HG02973 (cell line): ENCODE measurements at regions not wholly inside any gene's neighbourhood (a gene's known extent, or its start where the extent isn't known, plus 50 kb on each side); places are given as distances from the start of the nearest gene placed in this dataset.

Source experiments
- ATAC-seq: cut with Tn5 transposase; IDR thresholded peaks from one replicate; pipeline ENCODE4 v1.9.1; 2021; ENCODE audit warnings: moderate library complexity; ENCODE audit not compliant: unreplicated experiment

DNA sequence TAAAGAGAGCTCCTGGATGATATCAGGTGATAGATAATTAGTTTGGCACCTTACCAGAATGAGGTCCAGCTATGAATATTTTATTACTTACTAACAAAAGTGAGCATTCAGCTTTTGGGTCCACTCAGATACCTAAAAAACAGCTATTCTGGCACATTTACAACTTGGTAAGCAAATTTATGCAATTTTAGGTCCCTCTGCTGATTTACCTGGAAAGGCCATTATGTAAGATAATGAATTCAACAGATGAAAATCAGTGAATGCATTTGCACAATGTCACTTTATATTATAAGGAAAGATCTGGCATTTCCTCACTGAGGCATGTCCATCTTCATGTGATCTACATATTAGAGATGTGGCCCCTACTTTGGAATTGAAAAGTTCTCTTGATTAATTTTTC lies 517.0 kb downstream of the SPRY1 start:
- no peak for ATAC-seq

DNA sequence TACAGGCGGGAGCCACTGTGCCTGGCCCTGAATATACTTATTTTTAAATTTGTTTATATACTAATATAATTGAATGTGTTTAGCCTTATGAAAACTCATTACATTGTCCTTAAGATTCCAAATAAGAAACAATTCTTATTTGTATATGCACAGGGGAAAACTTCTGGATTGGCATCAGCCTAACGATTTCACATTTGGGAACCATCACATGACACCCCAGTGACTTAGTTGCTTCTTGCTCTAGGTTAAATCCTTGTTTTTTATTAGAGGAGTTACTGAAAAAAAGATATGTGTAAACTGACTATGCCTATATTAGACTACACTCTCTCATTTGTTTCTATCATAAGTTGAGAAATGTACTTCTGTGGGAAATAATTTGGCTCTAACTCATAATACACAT lies 520.2 kb downstream of the SPRY1 start:
- ATAC-seq, result no peak

DNA sequence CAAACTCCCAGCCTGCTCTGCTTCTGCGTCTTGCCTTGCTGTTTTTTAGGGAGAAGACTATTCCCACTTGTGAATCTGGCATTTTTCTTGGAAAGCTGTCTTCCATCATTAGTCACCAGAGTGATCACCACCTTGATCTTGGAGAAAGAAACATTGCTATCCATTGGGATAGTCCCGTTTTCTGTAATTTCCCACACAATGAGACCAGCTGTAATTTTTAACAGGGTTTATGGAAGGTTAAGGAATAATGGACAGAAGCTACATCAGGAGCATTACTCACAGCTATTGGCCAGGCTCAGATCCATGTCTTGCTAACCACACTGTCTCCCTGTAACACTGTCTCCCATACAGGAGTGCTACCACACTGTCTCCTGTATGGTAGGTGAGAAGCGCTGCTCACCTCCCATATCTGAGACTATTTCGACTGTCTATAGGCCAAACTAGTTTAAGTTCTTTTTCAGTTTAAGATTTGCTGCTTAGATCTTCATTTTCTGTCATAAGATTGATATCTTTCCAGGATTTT lies 523.0 kb downstream of the SPRY1 start:
- ATAC-seq, result no peak

DNA sequence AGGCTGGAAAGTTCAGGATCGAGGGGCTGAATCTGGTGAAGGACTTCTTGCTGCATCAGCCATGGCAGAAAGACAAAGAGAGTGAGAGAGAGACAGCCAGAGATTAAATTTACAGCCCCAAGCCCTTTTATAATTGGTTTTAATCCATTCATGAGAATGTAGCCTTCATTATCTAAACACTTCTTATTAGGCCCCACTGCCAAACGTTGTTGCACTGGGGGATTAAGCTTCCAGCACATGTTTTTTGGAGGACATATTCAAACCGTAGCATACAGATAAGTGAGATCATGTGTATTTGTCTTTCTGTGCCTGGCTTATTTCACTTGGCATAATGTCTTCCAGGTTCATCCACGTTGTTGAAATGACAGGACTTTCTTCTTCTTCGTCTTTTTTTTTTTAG lies 524.7 kb downstream of the SPRY1 start:
- no peak for ATAC-seq

DNA sequence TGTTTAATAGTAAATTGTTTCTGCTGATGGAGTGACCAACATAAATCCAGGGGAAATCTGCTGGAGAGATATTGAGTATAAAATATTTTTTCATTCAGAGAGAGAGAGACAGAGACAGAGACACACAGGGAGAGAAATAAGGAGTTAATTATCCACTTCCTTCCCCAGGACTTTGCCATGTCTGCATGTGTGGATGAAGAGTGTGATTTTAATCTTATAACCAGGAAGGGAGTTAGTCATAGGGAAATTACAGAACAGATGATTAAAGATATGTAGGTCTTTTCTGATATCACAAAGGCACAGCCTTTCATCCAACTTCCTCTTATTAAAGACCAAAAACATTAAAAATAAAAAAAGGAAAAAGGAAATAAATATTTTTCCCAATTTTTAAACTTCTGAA lies 526.3 kb downstream of the SPRY1 start:
- ATAC-seq, result no peak

DNA sequence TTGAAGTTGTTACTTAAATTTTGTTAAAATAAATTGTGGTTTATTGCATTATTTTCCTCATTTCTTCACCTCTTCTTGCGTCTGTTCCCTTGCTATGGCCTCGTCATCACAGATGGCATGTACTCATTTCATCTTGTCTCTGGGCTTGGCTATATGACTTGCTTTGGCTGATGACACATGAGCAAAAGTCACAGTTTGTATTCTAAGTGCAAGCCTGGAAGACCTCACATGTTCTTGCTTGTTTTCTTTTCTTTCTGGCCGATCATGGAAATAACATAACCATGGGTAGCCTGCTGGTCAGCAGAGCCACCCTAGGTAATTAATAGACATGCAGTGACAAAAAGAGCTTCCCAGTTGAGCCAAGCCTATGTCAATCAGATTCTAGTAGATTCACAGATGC lies 527.9 kb downstream of the SPRY1 start:
- no peak for ATAC-seq

DNA sequence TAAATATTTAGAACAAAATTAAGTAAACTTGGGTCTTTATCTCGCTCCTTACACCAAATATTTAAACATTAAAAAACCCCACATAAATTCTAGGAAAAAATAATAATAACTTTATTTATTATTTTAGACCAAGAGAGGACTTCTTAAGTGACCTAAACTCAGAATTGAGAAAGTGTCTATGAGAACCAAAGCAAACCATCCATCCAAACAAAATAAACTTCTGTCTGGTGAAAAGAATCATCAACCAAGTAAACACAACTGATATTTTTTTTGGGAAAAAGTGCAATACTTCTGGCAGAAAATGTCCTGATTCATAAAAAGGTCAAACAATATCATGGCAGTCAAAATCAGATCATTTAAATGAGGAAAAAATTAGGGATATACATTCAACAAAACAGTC lies 533.0 kb downstream of the SPRY1 start:
- ATAC-seq, result no peak

DNA sequence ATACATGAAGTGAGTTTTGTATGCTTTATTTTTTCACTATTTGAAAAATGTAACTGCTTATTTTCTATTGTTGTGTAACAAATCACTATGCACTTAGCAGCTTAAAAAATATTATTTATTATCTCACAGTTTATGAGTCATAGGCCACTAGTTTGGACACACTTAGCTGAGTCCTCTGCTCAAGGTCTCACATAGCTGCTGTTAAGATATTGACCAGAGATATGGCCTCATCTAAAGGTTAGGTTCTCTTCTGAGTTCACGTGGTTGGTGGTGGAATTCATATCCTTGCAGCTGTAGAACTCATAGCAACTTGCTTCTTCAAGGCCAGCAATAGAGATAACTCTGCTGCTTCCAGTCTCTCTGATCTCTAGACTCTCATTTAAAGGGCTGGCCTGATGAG lies 534.4 kb downstream of the SPRY1 start:
- ATAC-seq, result no peak

DNA sequence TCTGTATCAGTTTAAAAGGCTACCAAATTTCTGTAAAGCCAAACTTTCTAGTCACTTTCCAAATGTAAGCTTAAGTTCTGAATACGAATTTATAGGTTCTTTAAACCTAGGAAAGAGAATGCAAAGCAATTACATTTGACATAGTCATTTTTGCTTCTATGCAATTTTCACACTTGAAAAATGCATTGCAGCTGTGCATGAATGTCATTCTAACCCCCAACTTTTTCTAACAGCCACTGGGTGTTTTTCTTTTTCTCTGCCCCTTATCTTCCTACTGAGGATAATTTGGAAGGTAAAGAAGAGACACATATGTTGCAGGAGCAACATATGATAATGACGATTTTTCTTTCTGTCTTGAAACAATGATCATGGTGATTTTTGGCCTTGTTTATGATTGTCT lies 537.5 kb downstream of the SPRY1 start:
- ATAC-seq, result no peak

DNA sequence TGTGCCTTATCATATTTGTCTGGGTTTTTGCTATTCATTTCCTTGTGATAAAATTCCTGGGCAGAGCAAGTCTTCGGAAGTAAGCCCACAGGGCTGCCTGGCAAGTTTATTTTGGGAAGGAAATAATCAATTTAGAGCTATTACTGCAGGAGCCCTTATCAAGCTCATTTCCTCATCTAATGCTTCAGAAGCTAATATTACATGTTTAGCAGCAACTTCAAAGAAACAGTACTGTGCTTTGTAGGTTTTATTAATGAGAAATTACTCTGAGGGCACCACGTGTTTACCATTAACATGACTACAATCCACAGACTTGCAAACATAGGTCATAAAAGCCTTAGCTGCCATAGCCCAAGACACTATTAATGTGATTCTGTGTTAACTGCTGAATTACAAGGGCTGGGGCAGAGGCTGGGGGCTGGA lies 540.0 kb downstream of the SPRY1 start:
- no peak for ATAC-seq

DNA sequence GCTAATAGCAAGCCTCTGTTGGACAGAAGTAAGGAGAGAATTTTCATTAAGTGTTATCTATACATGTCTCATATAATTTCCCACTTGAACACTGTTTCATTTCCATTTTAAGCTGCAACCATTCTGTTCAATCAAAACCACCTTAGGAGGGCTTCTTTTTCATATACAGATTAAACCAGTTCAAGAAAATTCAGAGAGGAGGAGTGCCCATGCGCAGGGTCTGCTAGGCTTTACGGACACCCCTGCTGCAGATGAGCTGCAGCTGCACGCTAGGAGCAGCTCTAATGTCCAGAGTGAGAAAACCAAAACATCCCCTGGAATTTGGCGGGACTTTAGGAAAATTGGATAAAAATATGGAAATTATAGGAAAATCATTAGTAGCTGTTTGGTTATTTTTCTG lies 541.0 kb downstream of the SPRY1 start:
- ATAC-seq, result no peak

DNA sequence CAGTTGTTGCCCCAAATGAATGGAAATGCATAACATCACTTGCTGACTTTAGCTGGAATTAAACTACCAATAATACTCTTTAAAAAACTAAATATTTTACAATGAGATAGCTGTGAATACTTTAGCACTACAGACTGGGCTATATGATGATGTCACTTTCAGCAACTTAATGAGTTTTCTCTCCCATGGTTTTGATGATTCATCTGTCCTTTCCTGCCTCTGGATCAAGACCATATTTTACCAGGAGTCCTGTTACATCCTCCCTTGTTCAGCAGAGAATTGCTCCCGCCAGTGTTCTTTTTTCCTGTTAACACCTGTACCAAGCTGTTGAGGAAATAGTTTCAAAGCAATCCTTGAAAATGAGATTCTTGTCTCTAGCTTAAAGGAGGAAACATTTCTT lies 543.0 kb downstream of the SPRY1 start:
- no peak for ATAC-seq

DNA sequence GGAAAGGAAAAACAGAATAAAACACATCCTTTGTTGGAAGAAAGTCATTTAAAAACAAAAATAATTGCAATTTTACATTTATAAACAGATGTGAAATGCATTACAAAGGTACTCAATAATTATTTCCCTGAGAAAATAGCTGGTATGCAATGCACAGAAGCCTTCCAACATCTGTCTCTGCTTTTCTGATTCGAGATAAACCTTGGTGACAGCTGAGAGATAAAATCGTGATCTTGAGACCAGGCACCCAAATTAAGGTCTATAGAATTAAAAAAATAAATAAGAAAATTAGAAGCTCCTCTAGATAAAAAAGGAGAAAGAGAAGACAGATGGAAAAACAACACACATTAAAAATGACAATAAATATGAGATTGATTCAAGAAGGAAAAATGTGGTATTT lies 544.0 kb downstream of the SPRY1 start:
- ATAC-seq, result no peak

DNA sequence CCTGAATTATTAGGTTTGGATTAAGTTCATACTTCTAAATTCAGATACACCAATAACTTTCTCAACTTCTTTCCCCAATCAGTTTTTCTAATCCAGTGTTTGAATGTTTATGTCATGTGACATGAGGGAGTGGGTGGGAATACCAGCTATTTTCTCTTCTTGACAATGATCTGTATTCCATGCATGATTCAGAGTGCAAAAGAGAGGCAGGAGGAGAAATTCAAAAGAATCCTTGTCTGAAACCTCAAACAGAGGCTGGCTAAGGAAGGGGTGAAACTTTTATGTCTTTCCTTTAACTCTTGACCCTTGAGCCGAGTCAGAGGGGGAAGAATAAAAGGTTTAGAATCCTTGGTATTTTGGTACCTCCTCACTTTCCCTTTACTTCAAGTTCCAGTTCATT lies 544.7 kb downstream of the SPRY1 start:
- ATAC-seq, result no peak

DNA sequence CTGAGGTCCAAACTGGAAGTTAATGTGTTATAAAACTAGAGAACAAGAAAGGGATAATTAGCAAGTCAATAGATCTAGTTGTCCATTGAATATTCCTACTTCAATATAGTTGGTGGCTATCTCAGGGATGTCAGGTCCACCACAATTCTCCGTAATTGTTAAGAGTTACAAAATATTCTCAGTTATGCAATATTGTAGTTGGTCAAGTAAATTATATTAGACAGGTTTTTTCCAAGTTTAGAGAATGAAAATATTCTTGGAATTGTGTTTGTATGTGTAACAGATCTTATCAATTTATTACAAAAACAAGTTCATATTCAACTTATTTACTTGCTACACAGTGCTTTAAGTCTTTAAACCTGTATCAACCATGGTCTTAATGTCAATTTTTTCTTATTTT lies 547.4 kb downstream of the SPRY1 start:
- ATAC-seq, result no peak

DNA sequence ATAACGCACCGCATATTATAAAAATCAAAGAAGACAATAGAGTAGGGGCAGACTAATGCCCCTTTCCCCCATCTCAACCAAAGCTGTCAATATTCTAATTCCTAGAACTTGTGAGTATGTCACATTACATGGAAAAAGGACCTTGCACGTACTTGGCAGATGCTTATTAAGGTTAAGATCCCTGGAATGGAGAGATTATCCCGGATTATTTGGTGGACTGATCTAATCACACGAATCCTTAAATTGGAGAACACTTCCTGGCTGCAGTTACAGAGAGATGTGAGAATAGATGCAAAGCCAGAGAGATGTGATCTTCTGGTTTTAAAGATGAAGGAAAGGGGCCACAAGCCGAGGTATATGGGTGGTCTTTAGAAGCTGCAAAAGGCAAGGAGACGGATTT lies 548.7 kb downstream of the SPRY1 start:
- no peak for ATAC-seq

DNA sequence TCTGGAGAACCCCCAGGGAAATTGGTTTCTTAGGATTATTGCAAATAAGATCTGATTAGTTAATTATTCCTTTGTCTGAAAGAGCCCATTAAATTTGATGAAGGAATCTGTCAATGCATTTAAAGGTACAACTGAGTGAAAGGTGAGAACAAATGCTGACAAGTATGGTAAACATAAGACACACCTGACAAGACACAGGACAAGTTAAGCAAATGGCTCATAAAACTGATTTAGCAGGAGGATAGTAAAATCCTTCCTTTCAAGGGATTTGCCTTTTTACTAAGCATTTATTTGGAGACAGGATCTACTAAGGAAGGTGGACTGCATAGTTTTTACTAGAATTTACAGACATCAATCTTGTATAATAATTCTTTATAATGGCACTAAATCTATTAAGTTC lies 553.9 kb downstream of the SPRY1 start:
- ATAC-seq, result no peak

DNA sequence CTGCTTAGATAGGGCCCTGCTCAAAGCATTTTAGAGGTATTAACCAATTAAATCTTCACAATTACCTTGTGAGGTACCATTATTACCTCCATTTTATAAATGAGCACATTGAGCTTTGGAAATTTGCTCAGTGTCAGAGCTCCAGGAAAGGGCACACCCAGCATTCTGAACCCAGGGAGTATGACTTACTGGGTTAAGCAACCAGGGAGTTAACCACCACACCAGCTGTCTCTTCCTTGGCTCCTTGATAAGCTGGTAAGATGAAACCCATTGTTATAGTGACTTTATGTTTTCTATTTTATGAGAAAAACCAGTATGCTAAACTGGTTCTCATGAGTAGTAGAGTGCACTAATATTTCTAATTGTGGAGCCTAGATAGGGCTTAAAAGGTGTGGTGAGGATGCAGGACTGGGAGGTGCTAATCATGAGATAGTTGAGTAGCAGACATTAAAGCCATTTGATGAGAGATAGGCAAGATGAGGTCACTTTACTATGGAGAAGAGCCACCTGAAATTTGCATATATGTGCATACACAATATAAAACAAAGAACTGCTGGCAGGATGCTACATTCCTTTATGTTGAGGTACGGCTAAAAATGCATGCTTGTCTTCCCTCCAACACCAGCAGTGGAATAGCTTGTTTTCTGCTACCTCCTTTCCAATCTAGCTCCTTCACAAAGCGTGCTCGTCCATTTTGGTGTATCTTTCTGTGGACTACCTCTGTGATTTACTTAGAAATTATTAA lies 556.1 kb downstream of the SPRY1 start:
- ATAC-seq, result no peak

DNA sequence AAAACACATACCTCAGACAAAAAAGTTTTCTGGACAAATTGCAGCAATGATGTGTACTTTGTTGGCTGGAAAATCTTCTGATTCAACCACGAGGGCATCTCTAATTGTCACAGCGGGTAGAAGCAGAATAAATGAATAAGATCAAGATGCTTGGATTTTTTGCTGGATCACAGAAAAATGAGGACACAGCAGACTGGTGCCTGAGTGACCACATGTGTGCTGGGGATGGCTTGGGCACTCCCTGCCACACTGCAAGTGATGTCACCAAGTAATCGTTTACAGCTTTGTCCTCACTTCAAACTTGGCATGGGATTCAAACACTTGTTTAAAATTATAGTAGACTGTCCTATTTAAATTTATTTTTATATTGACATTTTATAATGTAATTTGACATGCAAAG lies 557.0 kb downstream of the SPRY1 start:
- no peak for ATAC-seq

DNA sequence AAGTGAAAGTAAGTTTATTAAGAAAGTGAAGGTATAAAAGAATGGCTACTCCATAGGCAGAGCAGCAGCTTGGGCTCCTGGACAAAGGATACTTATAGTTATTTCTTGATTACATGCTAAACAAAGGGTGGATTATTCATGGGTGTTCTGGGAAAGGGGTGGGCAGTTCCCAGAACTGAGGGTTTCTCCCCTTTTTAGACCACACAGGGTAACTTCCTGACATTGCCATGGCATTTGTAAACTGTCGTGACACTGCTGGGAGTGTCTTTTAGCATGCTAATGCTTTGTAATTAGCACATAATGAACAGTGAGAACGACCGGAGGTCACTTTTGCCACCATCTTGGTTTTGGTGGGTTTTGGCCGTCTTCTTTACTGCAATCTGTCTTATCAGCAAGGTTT lies 557.6 kb downstream of the SPRY1 start:
- ATAC-seq, result no peak

DNA sequence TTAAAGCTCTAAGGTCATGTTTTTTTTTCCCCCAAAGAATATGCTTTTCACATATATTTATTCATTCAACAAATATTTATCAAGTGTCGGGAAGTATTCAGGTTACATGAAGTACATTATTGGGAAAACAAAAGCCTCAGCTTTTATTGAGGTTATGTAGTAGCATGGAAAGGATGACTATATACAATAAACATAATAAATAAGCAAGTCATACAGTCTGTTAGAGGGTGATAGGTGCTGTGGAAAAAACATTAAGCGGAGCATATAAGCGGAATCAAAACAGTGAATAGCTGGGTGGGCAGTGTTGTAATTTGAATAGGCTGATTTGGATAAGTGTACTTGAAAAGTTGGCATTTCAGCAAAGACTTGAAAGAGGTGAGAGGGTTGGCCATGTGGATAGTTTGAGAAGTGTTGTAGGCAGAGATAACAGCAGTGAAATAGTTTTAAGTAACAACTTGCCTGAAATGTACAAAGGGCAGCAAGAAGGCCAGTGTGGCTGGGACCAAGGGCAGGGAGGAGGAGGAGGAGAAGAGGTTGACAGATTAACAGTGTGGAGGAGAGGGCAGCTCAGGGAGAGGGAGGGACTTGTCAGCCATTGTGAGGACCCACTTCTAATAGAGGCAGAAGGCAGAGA lies 558.7 kb downstream of the SPRY1 start:
- no peak for ATAC-seq

DNA sequence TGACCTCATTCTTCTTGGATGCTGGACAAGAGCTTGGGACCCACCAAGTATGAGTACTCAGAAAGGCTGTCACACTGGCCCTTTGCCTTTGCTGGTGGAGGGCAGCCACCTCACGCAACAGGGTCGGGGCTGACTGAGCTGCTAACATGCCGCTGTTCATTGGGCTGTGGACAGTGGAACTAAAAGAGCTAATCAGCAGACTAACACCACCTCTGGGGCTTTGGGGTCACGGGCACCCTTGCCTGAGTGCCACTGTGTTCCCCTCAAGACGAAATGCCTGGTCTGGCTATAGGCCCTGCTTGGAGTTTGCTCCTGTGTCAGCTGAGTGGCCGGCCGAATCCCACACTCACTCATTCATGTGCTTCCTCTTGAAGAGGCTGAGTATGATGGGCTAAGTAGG lies 559.6 kb downstream of the SPRY1 start:
- no peak for ATAC-seq
